Cardiac septum (tissue), 1 donor: ENCODE measurements at regions not wholly inside any gene's neighbourhood (a gene's known extent, or its start where the extent isn't known, plus 50 kb on each side); places are given as distances from the start of the nearest gene placed in this dataset.

ENCODE experiments used
- DNase-seq: peaks from one replicate; pipeline ENCODE4 v3.0.0-alpha.2; 2020; ENCODE audit warnings: low spot score
- intact Hi-C: fragments of 100-400 bp; cut with DNase I; formaldehyde crosslinking; loops from one replicate; pipeline ENCODE4 v1.14.0; 2022
- donor health status: DM: no; HTN: no; CAD: no.

- intact Hi-C loops: no loop called here
Observed at GRCh38 chr14:82080370-82080769, 546.7 kb upstream of the SEL1L start.

GRCh38 chr14:82084813-82085212 lies 551.2 kb upstream of the SEL1L start:
- DNase-seq: no peak
- intact Hi-C loops: no loop called here

More at GRCh38 chr14:82080370-82080769, 546.7 kb upstream of the SEL1L start:
- no peak for DNase-seq

GRCh38 chr14:82091097-82091496 lies 557.4 kb upstream of the SEL1L start:
- no peak for DNase-seq
- intact Hi-C loops: no loop called here

- intact Hi-C loops: no loop called here
- DNase-seq: no peak
Observed at GRCh38 chr14:82094829-82095345, 561.2 kb upstream of the SEL1L start.

GRCh38 chr14:82104013-82104412 lies 570.4 kb upstream of the SEL1L start:
- DNase-seq: no peak
- intact Hi-C loops: no loop called here

- no peak for DNase-seq
- intact Hi-C loops: no loop called here
Observed at GRCh38 chr14:82112210-82112839, 578.7 kb upstream of the SEL1L start.

- DNase-seq: no peak
- intact Hi-C loops: no loop called here
Observed at GRCh38 chr14:82113007-82113406, 579.4 kb upstream of the SEL1L start.

- intact Hi-C loops: no loop called here
- no peak for DNase-seq
Observed at GRCh38 chr14:82113710-82114109, 580.1 kb upstream of the SEL1L start.

GRCh38 chr14:82116721-82117120 lies 583.1 kb upstream of the SEL1L start:
- no peak for DNase-seq
- intact Hi-C loops: no loop called here

GRCh38 chr14:82122655-82123054 lies 589.0 kb upstream of the SEL1L start:
- intact Hi-C loops: no loop called here
- no peak for DNase-seq

- DNase-seq: no peak
- intact Hi-C loops: no loop called here
Observed at GRCh38 chr14:82124511-82124910, 590.9 kb upstream of the SEL1L start.

DNA sequence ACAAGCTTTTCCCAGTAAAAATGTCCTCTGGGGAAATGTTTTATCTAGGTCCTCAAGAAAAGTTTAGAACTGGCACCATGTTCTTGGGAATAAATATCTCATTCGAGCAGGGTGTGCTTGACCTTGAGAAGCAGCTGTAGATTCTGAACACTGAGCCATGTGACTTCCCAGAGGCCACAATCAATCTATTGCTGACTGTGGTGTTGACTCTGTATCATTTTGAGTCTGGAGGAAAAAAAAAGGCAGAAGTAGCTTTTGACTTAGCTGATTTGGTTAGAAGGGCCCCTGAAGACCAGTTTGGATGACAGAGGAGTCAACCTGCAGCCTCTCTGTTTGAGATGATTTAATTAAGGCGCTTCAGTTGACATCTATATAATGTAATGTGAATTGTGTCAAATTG lies 592.4 kb upstream of the SEL1L start:
- intact Hi-C loops: no loop called here
- no peak for DNase-seq

DNA sequence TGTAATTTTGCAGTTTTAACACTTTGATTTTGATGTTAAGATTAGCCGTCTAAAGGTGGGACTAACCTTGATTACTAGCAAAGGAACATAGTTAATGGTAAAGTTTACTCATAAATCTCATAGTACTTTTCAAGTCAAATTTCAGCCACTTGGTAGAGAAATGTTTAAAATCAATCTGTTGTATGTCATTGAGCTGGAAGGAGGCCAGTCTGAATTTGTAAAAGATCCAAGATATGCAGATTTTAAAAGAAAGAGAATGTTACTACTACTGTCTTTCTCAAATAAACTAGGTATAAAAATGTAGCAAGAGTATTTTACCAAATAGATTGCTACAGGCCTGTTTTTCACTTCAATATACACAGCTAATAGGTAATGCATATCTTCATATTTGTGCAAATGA lies 600.8 kb upstream of the SEL1L start:
- DNase-seq: no peak
- intact Hi-C loops: no loop called here

GRCh38 chr14:82138431-82138830 lies 604.8 kb upstream of the SEL1L start:
- no peak for DNase-seq
- intact Hi-C loops: no loop called here

- no peak for DNase-seq
- intact Hi-C loops: no loop called here
Observed at GRCh38 chr14:82146846-82147245, 613.2 kb upstream of the SEL1L start.

DNA sequence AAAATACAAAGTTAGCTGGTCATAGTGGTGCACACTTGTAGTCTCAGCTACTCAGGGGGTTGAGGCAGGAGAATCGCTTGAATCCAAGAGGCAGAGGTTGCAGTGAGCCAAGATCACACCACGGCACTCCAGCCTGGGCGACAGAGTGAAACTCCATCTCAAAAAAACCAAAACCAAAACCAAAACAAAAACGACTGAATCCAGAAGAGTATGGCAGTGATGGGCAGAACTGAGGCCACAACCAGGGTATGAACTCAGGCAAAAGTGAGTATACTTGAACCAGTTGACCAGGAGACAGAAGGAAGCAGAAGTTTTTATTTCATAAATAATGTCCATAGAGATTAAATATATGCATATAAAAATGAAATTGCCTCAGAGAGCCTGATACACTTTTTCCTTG lies 620.0 kb upstream of the SEL1L start:
- no peak for DNase-seq
- intact Hi-C loops: no loop called here

- intact Hi-C loops: no loop called here
- DNase-seq: no peak
Observed at GRCh38 chr14:82159624-82160023, 626.0 kb upstream of the SEL1L start.

GRCh38 chr14:82180139-82180538 lies 646.5 kb upstream of the SEL1L start:
- DNase-seq: no peak
- intact Hi-C loops: no loop called here

DNA sequence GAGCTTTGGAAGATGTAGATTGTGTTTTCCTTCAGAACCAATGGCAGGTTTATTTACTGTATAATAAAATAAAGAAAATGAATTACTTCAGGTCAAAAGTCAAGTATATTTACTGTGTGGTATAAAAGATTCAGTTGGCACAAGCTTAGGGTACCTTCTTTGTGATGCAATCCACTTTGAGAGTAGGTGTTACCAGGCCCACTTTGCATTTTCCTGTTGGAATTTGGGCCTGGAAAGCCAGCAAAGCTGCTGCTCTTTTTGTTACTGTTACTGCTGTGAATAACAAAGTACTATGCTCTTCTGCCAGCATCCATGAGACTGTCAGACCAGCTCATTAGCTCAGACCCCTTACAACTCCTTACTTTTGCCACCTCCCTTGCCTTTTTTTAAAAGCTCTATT lies 649.0 kb upstream of the SEL1L start:
- intact Hi-C loops: no loop called here

GRCh38 chr14:82190742-82191141 lies 657.1 kb upstream of the SEL1L start:
- no peak for DNase-seq

More for the DNA sequence above, 649.0 kb upstream of the SEL1L start:
- DNase-seq: no peak

DNA sequence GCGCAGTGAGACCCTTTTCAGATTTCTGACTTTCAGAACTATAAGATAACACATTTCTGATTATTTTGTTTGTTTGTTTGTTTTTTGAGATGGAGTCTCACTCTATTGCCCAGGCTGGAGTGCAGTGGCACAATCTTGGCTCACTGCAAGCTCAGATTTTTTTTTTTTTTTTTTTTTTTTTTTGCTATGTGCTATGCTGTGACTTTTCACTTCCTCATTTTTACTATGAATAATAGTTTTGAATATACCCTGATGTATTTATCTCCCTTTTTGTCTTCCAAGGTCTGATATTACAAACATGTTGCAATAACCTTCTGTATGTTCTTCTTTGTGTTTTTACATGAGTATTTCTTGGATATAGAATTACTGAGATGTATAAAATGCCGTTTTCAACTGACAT lies 658.7 kb upstream of the SEL1L start:
- intact Hi-C loops: no loop called here
- no peak for DNase-seq

More at GRCh38 chr14:82190742-82191141, 657.1 kb upstream of the SEL1L start:
- intact Hi-C loops: no loop called here

DNA sequence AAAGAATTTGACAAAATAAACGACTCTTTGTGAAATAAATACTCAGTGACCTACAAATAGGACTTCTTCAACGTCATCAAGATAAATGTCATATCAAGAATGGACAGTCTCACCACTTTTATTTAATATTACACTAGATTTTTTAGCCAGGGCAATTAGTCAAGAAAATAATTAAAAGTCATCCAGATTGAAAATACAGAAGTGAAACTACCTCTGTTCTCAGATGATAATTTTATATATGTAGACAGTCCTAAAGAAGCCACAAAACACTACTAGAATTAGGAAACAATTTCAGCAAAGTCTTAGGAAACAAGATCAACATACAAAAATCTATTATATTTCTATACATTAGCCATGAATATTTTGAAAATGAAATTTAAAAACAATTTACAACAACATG lies 689.6 kb upstream of the SEL1L start:
- DNase-seq: no peak
- intact Hi-C loops: no loop called here
